Stimulated activated CD8-positive, alpha-beta memory T cell treated with anti-CD3 and anti-CD28 coated beads, Interleukin-7, amount 100 ng/mL, for 48 hours (primary cell): ENCODE measurements at regions not wholly inside any gene's neighbourhood (a gene's known extent, or its start where the extent isn't known, plus 50 kb on each side); places are given as distances from the start of the nearest gene placed in this dataset.

ENCODE experiments used
- DNase-seq, 2 donors: peaks; one replicate each; pipeline ENCODE4 v3.0.0-alpha.2; 2020; ENCODE audit warnings: low read depth in 1 of 2; ENCODE audit errors: extremely low read depth in 1 of 2

- DNase-seq = no peak
Measured at GRCh38 chr13:22468045-22468444, 712.7 kb upstream of the SGCG start.

DNA sequence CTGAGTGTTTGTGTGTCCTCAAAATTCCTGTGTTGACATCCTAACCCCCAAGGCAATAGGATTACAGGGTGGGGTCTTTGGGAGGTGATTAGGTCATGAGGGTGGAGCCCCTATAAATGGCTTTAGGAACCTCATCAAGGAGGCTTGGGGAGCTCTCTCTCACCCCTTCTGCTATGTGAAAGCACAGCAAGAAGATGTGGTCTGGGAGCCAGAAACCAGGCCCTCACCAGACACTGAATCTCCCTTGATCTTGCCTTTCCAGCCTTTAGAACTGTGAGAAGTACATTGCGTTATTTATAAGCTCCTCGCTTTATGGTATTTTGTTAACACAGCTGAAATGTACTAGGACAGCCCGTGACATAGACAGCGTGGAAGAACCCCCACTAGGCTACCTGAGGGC, 712.0 kb upstream of the SGCG start:
- no peak for DNase-seq

DNA sequence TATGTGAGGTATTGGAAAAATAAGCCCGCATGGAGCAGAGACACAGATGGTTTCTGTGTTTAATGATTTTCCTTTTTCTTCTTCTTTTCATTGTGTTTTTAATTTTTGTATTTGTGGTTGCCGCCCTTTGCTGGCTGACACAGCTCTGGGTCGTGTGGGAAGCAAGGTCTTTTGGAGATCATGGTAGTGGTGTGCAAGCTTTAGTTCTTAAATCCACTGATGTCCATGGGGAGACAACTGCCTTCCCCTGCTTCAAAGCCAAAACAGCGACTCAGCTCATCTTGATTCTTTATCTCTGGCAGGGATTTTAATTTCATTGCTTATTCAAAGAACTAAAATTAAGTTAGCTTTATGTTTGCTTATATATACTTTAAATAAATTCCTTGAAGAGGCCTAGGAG, 711.3 kb upstream of the SGCG start:
- DNase-seq = no peak

- no peak for DNase-seq
Measured at GRCh38 chr13:22470075-22470474, 710.7 kb upstream of the SGCG start.

GRCh38 chr13:22482496-22483000, 698.2 kb upstream of the SGCG start:
- DNase-seq = no peak

GRCh38 chr13:22483276-22483675, 697.5 kb upstream of the SGCG start:
- DNase-seq = no peak

DNA sequence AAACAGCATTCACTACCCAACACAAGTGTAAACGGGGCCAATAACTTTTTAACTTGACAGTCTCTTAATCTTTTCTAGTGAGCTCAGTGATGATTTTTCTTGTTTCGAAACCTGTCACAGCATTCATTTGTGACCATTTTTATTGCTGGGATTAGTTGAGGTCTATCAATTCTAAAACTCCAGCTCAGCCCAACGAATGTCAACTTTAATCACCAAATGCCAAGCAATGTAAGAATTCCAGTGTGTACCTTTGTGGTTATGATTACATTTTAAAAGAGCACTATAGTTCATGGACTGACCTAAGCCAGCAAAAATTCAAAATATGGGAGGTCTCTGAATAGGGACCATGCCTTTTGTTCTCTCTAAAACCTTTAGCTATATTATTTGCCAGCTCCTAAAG, 694.3 kb upstream of the SGCG start:
- DNase-seq = no peak

DNA sequence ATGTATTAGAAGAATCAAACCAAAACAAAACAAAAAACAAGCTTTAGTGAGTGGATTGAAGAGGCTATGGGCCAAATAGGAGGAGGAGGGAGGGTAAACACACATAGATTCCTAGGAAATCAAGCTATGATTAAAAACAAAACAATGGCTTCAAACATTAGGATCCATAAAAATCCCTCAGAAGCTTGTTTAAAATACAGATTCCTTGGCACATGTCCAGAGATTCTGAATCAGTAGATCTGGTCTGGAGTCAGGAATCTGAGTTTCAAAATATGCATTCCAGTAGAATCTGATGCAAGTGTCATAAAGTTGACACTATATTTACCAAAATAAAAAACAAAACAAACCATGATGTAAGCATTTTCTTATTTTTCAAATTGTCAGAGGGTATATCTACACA, 692.8 kb upstream of the SGCG start:
- no peak for DNase-seq

GRCh38 chr13:22489771-22490170, 691.0 kb upstream of the SGCG start:
- DNase-seq = no peak

- DNase-seq = no peak
Measured at GRCh38 chr13:22495819-22496218, 685.0 kb upstream of the SGCG start.

GRCh38 chr13:22496803-22497508, 683.8 kb upstream of the SGCG start:
- DNase-seq = no peak

GRCh38 chr13:22497991-22498780, 682.6 kb upstream of the SGCG start:
- DNase-seq = no peak

DNA sequence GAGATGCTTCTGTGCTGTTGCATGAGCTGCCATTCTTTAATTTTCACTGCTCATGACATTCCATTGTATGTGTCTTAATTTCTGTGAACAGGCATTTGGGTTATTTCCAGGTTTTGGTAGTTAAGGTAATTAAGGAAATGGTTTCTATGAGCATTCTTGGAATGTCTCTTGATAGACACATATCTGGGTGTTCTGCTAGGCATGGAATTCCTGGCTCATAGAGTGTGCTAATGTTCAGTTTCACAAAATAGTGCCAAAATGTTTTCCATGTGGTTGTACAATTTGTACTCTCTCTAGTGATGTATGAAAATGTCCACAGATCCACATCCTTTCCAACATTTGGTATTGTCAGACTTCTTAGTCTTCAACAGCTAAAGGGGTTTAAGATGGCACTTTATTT, 680.9 kb upstream of the SGCG start:
- no peak for DNase-seq

DNA sequence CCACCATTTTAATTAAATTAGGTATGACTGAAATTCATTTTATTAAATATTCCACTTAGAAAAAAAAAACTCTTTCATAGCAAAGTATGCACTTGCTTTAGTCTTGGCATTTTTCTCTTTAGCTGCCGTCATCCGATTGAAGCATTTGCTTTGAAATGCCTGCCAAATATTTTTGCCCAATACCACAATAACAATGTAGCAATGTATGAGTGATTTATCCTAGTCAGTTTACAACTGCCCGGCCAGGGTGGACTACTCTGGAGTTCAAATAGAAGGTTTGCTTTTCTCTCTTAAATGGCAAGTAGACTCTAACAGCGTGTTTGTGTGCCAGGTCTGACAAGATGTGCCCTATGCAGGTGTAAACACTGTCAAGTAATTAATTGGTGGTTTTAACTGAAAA, 675.3 kb upstream of the SGCG start:
- no peak for DNase-seq

DNA sequence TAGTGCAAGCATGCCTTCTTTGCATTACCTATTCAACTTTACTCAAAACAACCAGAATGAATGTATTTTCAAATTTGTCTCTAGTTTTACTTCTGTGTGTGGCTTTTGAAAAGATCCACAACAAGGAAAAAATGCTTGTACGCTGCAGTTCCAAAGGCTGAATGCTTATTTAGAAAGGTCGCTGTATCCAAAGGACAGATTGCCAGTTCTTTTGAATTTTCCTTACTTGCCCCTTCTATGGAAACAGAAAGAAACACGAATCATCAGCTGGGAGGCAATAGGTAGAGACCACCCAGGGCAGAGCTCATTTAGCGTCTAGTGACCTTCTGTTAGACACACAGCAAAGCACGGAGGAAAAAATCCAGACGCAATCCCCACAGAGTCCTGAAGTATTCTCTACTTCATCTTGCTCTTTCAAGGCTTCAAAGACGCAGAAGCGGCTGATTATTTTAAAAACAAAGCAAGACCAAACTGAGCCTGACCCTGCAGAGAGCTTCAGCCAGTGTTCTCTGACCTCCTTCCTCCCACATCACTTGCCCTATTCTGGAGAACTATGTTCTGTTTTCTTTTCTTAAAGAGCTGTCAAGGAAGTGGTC, 674.6 kb upstream of the SGCG start:
- no peak for DNase-seq

GRCh38 chr13:22517544-22517943, 663.2 kb upstream of the SGCG start:
- no peak for DNase-seq

DNA sequence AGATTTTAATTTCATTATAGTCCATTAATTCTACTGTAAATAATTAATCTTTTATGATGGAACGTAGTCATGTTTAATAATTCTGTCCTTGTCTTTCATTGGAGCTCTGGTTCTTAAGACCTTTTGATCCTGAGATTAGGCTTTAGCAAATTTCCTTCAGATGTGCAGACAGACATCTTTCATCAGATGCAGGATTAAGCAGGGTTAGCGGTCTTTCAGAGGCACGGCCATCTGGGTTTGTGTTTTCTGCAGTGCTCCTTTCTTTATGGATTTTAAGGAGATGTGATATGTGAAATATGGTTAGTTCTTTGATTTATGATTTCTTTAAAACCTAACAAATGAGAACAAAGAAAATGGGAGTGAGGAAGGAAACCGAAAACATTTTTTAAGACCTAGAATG, 643.9 kb upstream of the SGCG start:
- no peak for DNase-seq

DNA sequence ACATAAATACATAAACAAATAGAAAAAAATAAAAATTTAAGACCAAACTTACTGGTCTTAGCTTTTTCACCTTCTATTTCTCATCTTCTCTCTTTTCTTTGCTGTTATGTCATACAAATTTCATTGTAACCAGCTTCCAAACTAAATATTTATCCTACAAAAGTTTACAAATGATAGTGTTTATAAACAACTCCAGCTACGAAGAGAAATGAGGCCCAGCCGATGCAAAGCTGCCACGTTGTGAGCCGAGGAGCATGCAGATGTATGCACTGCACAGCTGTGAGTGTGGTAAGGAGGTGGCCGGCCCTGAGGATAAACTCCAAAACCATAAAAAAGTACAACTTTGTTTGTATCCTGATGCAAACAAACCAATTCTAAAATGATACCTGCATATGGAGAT, 642.4 kb upstream of the SGCG start:
- DNase-seq = no peak

GRCh38 chr13:22549126-22549525, 631.7 kb upstream of the SGCG start:
- no peak for DNase-seq

DNA sequence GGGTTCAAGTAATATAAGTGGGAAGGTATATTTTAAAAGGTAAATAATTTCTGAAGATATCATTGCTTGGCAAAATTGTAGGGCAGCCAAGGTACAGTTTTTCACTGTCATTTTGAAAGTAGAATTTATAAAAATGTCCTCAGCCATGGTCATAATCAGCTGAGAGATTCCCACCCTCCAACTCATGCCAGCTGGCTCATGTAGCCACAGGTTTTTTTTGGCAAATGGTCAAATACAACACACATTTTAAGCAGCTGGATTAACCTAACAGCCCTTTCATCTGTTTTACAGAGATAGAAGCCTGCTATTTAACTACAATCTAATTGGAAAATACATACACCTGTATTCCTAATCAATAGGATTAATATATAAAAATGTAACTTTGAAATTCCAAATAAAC, 619.2 kb upstream of the SGCG start:
- DNase-seq = no peak

DNA sequence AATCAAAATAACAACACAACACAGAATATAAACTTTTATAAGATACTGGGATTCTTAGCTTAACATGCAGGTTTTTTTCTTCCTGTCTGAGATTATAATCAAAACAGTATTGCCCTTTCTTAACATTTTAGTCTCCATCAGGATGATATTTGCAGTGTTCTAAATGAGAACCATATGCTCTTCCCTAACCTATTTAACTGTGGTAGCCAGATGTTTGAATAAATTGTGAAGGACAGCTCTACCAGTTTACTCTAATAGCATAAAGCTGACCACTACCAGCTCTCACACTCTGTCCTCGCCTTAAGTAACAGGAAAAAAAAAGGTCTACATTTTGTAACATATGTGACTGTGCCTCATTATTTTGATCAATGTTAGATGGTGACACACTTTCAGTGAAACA, 618.7 kb upstream of the SGCG start:
- DNase-seq = no peak

GRCh38 chr13:22563272-22563671, 617.5 kb upstream of the SGCG start:
- DNase-seq = no peak
